ENCODE measurements at regions not wholly inside any gene's neighbourhood (a gene's known extent, or its start where the extent isn't known, plus 50 kb on each side); places are given as distances from the start of the nearest gene placed in this dataset.

DNA sequence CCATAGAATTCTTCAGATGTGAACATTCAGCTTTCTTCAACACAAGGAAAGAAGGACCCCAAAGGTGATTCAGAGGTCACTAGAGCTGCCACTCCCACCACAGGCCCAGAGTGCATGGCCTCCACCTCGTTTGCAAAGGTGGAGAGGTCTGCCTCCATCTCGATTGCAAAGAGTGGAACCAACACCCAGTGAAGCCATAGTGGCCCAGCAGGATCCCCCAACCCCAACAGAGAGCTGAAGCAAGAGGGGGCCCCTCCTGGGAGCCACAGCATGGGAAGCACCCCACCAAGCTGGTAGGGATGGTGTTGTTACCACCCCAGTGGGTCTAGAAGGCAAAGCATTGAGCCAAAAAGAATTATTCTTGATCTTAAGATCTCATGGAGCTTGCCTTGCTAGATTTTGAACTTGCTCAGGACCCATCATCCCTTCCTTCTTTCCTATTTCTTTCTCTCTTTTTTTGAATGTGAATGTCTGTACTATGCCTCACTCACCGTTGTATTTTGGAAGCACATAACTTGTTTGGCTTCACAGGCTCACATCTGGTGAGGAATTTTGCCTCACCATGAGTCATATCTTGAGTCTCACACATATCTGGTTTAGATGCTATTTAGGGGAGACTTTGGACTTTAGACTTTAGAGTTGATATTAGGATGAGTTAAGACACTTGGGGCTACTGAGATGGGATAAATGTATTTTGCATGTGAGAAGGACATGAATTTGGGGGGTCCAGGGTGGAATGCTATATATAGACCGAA is 119.2 kb downstream of the ANKRD60 start:
- Histone ChIP-seq H2BK5ac (ENCODE audit: low read depth, low read length) (no peak overlapping the region), H3K79me1 (ENCODE audit: low read depth, low read length) (no peaks in the 10 kb centered on the region), H4K5ac (ENCODE audit: insufficient read length, low read depth, low read length) (no peak overlapping the region), H3K9me3 (ENCODE audit: insufficient read depth in 2 of 2, low read depth in 1 of 2, low read length in 1 of 2) (no peaks in the 10 kb centered on the region), H3K18ac (ENCODE audit: extremely low read depth, low read length) (no peak overlapping the region), H3K9ac (replicated peaks in 1 of 4; ENCODE audit: extremely low read depth in 1 of 4, low read depth in 3 of 4, low read length in 3 of 4) (no peak overlapping the region), H3K27ac (ENCODE audit: low read depth, low read length) (no peak overlapping the region), H3K23ac (ENCODE audit: insufficient read length) (no peak overlapping the region), H2AK5ac (ENCODE audit: low read depth, low read length) (no peak overlapping the region), H3K27me3 (replicated peaks in 1 of 4; ENCODE audit: control insufficient read depth in 3 of 4, extremely low read depth in 1 of 4, insufficient read depth in 3 of 4, low read length in 3 of 4) (no peaks in the 10 kb centered on the region; a peak in 2 of 7 replicates), H3K36me3 (ENCODE audit: control insufficient read depth in 2 of 4, insufficient read depth in 4 of 4, low read length in 3 of 4) (no peaks in the 10 kb centered on the region), H4K91ac (replicated peaks; ENCODE audit: insufficient read length, low read length) (no peak overlapping the region), H3K4ac (replicated peaks; ENCODE audit: insufficient read length, low read depth, low read length) (no peak overlapping the region), H3K14ac (ENCODE audit: insufficient read length) (no peak overlapping the region), H2AFZ (ENCODE audit: low read length) (no peak overlapping the region), H3K4me2 (ENCODE audit: insufficient read depth in 1 of 2, low read depth in 2 of 2, low read length in 2 of 2) (no peak overlapping the region), H2BK20ac (ENCODE audit: low read length) (no peak overlapping the region), H3K4me1 (replicated peaks in 1 of 4; ENCODE audit: control insufficient read depth in 3 of 4, insufficient read depth in 4 of 4, low read length in 3 of 4) (no peaks in the 10 kb centered on the region), H3K79me2 (ENCODE audit: control insufficient read depth in 1 of 2, insufficient read depth in 2 of 2, low read length in 2 of 2) (no peaks in the 10 kb centered on the region), H3K23me2 (ENCODE audit: low read depth, low read length) (no peaks in the 10 kb centered on the region), H3K4me3 (ENCODE audit: extremely low read depth in 1 of 4, insufficient read depth in 2 of 4, low read depth in 3 of 4, low read length in 4 of 4) (no peak overlapping the region), H2BK15ac (ENCODE audit: low read length) (no peak overlapping the region), H3K56ac (replicated peaks; ENCODE audit: insufficient read length, low read depth, low read length) (no peak overlapping the region), H2BK120ac (replicated peaks; ENCODE audit: low read depth, low read length) (no peak overlapping the region), H4K8ac (ENCODE audit: extremely low read depth, insufficient read depth, low read length) (no peak overlapping the region), H2BK12ac (ENCODE audit: low read depth, low read length) (no peak overlapping the region), H4K20me1 (replicated peaks in 1 of 2; ENCODE audit: control insufficient read depth in 1 of 2, insufficient read depth in 2 of 2, low read length in 2 of 2) (no peaks in the 10 kb centered on the region)
- ChIA-PET CTCF (ENCODE audit: partially characterized antibody) (interaction anchor here (1.3 kb wide), 1 partner anchor 10 kb away, joined by 3 read pairs; no protein-coding TSS in a partner anchor), POLR2A (ENCODE audit: partially characterized antibody) (no interaction called here)
- WGBS, 2 experiments (ENCODE audit: extremely low coverage in 1 of 2, insufficient coverage in 1 of 2, insufficient read length in 1 of 2, insufficient replicate concordance in 2 of 2, low coverage in 1 of 2, low lambda C conversion rate in 2 of 2, missing lambda C conversion rate in 1 of 2) = 81% methylated on average over 4 of the region's 4 CpGs; no CpG with 5 or more reads in 1 of the 2 experiments
- FAIRE-seq = no peak
- no peak for DNase-seq (ENCODE audit: low read depth in 1 of 2, low spot score in 2 of 2)
- no peak for TF ChIP-seq SRF (IDR thresholded peaks at IDR 0.05; ENCODE audit: low read depth, low read length)
- TF ChIP-seq, protein P1, sequence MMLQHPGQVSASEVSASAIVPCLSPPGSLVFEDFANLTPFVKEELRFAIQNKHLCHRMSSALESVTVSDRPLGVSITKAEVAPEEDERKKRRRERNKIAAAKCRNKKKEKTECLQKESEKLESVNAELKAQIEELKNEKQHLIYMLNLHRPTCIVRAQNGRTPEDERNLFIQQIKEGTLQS (IDR thresholded peaks at IDR 0.05; ENCODE audit: insufficient read depth, low read depth, low read length) = no peak
- no peak for TF ChIP-seq SP1 (IDR thresholded peaks at IDR 0.05; ENCODE audit: low read depth, low read length)

All from H1 (cell line).